ENCODE measurements at regions not wholly inside any gene's neighbourhood (a gene's known extent, or its start where the extent isn't known, plus 50 kb on each side); places are given as distances from the start of the nearest gene placed in this dataset.

DNA sequence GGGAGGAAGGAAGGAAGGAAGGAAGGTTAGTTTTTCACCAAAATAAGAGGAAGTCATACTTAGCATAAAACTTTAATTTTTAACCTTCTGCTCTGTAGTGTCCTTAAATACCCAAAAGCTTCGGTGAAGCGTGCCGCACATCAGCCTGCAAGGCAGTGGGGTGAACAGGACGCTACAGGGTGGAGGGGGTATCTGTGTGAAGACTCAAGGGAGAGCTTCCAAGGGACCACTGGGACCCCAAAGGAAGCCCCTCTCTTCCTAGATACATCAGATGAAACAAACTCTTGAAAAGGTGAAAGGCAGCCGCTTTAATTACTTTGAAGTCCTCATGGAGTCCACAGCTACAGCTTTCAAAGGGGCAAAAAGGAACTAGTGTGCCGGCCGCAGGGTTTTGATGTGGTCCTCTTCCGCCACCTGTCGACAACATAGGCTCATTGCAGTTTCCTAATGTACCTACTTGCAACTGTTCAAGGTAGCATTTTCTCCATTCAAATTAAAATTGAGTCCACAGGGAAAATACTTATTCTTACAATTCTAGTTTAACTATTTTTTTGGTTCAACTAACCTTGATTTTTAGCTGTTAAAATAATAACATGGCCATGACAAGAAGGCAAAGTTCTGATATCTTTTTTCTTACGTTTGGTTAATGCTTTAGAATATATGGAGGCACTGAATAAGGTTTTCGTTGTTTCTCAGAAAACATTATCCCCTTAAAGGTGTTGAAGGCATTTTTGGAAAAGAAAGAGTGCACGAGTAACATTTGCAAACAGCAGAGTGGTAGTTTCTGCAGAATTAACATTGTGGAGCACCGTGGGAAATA, 135.0 kb upstream of the RIPOR2 start:
- DNase-seq, result peak; percentile 89

DNA sequence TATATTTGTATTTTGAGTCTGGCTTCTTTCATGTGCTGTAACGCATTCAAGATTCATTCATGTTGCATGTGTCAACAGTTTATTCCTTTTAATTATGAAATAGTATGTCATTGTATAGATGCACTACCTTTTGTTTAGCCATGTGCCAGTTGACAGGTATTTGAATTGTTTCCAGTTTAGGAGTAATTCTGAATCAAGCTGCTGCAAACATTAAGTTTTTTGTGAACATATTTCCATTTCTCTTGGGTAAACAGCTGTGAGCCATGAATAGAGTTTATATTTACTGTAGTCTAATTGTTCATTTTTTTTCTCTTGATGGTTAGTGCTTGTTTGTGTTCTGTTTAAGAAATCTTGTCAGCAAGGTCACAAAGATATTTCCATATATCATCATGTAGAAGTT, 142.4 kb upstream of the RIPOR2 start:
- DNase-seq, result no peak

- no peak for DNase-seq
Measured at GRCh38 chr6:25083784-25084507, 148.2 kb upstream of the RIPOR2 start.

GRCh38 chr6:25084508-25084833, 148.7 kb upstream of the RIPOR2 start:
- DNase-seq, result no peak

- peak; percentile 32 for DNase-seq
Measured at GRCh38 chr6:25085756-25086155, 150.0 kb upstream of the RIPOR2 start.

DNA sequence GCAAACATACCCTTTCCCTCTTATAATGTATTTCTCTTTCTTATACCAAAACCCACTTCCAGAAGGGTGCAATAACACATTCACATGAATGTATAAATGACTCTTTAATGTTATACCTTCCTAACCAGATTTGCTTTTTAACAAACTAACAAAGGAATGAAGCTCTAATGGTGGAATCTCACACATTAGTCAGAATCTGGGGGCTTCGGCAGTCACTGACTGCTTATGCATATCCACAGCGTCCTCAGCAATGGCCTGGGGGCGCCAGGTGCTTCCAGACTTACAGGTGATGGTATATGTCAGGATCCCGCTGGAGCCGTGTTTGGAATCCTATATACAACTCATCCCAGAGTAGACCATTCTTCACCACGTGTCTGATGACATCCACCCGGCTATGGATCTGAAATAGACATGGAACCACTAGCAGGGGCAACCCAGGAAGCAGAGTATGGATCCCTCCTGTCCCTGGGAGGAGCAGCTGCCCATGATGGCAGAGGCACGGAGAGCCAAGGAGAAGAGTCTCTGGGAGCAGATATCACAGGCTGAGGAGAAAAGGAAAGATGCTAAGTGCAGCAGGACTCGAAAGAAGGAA, 150.8 kb upstream of the RIPOR2 start:
- DNase-seq, result no peak

DNA sequence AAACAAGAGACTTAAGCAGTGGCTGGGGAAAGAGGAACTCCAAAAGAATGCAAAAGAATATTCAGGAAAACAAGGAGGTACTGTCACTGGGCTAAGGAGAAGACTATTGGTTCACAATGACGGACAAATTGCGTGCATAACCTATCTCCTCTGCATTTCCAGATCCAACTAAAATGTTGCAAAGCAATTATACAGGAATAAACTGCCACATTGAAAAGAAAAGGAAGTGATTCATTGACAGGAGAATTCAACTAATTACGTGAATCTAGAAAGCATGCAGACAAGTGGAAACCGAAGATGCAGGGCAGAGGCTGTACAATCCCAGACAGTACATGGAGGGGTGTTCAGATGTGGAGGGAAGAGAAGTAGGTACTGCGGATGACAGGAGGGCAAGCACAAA, 152.8 kb upstream of the RIPOR2 start:
- DNase-seq, result no peak

- DNase-seq, result no peak
Measured at GRCh38 chr6:25089442-25089841, 153.7 kb upstream of the RIPOR2 start.

- no peak for DNase-seq
Measured at GRCh38 chr6:25094726-25095125, 159.0 kb upstream of the RIPOR2 start.

DNA sequence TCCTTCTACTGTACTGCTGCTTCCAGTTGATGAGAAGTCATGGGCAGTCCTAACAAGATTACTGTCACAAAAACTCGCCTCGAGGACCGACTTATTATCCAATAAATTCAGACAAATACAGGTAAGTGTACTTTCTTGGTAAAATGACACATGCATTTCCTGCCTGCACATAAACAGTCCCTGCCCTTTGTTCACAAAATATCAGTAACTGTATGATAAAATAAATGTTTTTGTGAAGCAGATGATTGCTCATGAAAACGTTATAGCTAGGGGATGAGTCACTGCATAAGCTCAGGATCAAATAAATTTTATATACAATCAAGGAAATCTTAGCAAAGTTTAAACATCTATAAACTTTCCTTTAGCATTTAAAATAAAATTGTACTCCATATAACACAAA, 164.5 kb upstream of the RIPOR2 start:
- no peak for DNase-seq

DNA sequence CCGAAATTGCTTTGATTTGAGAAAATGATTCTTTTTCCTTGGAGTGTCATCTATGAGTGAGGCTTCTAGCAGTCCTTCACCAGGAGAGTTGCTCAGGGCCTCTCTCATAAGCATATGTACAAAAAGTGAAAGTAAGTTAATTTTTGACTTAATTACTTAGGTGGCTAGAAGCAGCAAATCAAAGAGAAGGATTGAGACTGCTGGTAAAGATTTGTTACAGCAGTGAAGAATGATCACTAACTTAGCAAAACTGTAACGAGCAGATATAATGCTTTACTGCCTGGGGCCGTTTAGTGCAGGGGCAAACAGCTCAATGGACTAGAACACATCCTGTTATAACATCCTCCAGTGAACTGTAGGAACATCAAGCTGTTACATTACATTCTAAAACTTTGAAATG, 167.8 kb upstream of the RIPOR2 start:
- DNase-seq, result no peak

DNA sequence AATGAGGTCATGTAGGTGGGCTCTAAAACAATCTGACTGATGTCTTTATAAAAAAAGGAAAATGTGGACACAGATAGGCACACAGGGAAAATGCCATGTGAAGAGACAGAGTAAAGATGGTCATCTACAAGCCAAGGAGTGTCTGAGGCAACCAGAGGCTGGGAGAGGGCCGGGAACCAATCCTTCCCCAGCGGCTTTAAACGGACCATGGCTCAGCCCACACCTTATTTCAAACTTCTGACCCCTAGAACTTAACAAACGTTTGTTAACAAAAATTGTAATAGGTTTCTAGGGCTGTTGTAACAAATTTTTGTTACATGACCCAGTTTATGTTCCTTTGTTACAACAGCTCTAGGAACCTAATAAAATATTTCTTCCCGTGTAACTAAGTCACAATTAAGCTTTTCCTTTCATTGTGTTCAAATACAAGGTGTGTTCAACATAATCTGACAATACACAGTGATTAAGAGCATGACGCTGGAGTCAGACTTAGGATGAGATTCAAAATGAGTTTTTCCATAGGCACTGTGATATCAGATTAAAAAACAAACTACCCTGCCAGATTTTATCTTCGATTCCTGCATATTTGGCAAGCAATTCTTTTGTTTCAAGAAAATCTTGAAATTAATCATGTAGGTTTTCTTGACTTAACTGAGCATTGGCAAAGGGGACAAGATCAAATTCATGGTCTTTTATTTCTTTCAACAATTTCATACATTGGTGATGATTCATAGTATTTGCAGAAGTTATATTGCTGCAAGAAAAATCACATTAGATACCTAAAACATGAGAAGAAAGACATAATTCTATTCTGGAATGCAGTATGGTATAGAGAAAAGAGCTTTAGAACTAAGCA, 169.5 kb upstream of the RIPOR2 start:
- DNase-seq, result no peak

DNA sequence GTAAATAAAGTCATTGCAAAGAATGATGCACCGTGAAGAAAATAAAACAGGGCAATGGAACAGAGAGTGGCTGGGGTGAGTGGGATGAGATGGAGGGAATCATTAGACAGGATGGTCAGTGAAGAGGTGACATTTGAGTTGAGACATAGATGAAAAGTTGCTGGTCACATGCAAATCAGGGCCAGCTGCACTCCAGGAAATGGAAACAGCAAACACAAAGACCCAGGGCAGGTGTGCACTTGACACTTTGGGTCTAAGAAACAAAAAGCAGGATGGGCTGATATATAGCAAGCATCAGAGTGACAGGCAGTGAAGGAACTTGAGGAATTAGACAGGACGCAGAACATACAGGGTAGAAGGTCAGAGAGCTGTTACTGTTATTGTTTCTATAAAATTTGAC, 171.5 kb upstream of the RIPOR2 start:
- no peak for DNase-seq

DNA sequence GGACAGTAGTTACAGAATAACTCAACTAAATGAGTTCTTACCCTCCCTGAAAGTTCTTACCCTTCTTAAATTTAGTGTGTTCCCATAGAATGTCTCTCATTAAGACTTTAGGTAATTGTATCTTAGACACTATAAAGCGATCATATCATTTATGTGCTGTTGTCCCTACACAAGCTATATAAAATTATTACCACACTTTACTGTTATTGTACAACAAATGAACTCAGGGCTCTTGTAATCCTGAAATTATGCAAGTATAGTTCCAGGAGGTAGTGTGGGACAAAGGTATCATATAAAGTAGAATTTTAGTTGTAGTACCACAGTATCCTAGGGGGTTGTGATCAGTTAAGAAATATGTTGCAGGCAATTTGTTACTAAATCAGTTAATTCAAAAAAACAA, 167.4 kb upstream of the CARMIL1 start:
- DNase-seq, result no peak

DNA sequence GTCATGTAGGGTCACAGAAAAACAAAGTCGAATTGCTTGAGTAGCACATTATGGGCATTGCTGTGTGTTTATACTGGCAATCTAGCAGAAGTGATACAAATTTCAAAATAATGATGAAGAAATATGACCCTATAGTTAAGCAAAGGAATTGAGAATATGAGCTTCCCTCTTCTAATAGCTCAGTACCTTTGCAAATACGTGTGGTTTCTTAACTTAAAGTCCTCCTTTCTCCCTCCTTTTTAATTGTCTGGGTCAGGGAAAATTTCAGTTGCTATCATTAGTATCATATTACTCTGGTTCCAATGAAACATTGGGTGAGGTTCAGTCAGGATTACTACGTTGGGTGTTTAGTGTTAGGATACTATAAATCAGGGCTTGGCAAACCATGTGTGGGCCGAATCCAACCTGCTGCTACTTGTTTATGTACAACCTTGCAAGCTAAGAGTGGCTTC, 166.8 kb upstream of the CARMIL1 start:
- no peak for DNase-seq

GRCh38 chr6:25113436-25113835, 165.7 kb upstream of the CARMIL1 start:
- no peak for DNase-seq

- no peak for DNase-seq
Measured at GRCh38 chr6:25118038-25118437, 161.1 kb upstream of the CARMIL1 start.

DNA sequence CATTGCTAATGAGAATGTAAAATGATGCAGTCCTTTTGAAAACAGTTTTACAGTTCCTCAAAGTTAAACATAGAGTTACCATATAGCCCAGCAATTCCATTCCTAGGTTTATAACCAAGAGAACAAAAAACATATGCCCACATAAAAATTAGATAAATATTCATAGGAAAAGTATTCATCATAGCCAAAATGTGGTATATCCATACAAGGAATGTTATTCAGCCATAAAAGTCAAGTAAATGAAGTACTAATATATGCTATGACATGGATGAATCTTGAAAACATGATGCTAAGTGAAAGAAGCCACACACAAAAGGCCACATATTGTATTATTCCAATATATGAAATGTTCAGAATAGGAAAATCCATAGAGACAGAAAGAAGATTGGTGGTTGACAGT, 158.0 kb upstream of the CARMIL1 start:
- no peak for DNase-seq

DNA sequence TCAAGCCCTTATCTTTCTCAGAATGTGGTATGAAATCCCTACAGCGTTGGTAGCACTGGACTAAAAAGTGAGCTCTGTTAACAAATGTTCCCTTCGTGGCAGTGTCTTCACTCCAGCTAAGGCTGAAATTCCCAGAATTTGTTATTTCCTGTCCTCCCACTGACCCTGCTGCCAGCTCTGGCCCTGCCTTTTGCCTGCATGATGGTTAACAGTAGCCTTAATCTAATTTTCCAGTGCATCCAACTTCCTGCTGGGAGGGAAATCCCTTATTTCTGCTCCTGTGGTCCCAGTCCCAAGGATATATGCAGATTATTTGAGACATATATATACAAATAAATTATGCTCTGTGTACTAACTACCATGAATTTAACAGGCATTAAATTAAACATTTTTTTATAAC, 157.2 kb upstream of the CARMIL1 start:
- DNase-seq, result no peak

GRCh38 chr6:25122622-25123237, 156.4 kb upstream of the CARMIL1 start:
- DNase-seq, result no peak

GRCh38 chr6:25124216-25124715, 154.9 kb upstream of the CARMIL1 start:
- DNase-seq, result no peak

- DNase-seq, result no peak
Measured at GRCh38 chr6:25125736-25126135, 153.4 kb upstream of the CARMIL1 start.
